IMR-90 (cell line): ENCODE measurements at regions not wholly inside any gene's neighbourhood (a gene's known extent, or its start where the extent isn't known, plus 50 kb on each side); places are given as distances from the start of the nearest gene placed in this dataset.

Experiments
- ATAC-seq: fragments of 200-7000 bp; cut with Tn5 transposase; 2 replicates; pipeline ENCODE4 v1.9.1; 2020; ENCODE audit warnings: low read depth, mild to moderate bottlenecking, moderate library complexity
- BruUV-seq: library from RNA; stranded (reverse); fragments of 400-500 nt; replicated peaks from 2 replicates; lab custom pipeline; 2021; lab: Mats Ljungman, UMichigan
- CTCF ChIA-PET: fragments of 300-600 bp; formaldehyde crosslinking; extraction: SDS; loops from one replicate; lab custom pipeline; 2021; ENCODE audit warnings: antibody characterized with exemption; lab: Yijun Ruan, JAX
- POLR2A ChIA-PET: fragments of 300-600 bp; sonication (Branson Sonifier 250); formaldehyde crosslinking; loops from one replicate; lab custom pipeline; 2022; ENCODE audit warnings: antibody characterized with exemption; ENCODE audit not compliant: unreplicated experiment; lab: Charles Lee
- DNase-seq: peaks from one replicate; pipeline ENCODE4 v3.0.0; 2013
- H2AFZ ChIP-seq: replicated peaks from 2 replicates; pipeline ENCODE3; 2013; ENCODE audit warnings: low read length, mild to moderate bottlenecking; ENCODE audit not compliant: poor library complexity
- H2AK5ac ChIP-seq: 2 replicates; pipeline ENCODE4 v1.6.1; 2013; ENCODE audit warnings: low read depth, low read length, inconsistent platforms
- H2AK9ac ChIP-seq: replicated peaks from 2 replicates; pipeline ENCODE3; 2013; ENCODE audit warnings: mild to moderate bottlenecking, low read depth, low read length, moderate library complexity; ENCODE audit not compliant: poor library complexity
- H2BK120ac ChIP-seq: 2 replicates; pipeline ENCODE4 v1.6.1; 2013; ENCODE audit warnings: low read depth, low read length, inconsistent platforms
- H2BK15ac ChIP-seq: 3 replicates; pipeline ENCODE4 v1.6.1; 2013; ENCODE audit warnings: low read depth, low read length, inconsistent platforms
- H2BK20ac ChIP-seq: 2 replicates; pipeline ENCODE4 v1.6.1; 2013; ENCODE audit warnings: low read depth, mild to moderate bottlenecking, inconsistent platforms, low read length, moderate library complexity
- H2BK5ac ChIP-seq: 2 replicates; pipeline ENCODE4 v1.6.1; 2013; ENCODE audit warnings: mild to moderate bottlenecking, low read depth, low read length, inconsistent platforms; ENCODE audit not compliant: poor library complexity, severe bottlenecking
- H3K14ac ChIP-seq: replicated peaks from 2 replicates; pipeline ENCODE4 v1.6.1; 2013; ENCODE audit warnings: low read depth, low read length, inconsistent platforms
- H3K18ac ChIP-seq: 2 replicates; pipeline ENCODE4 v1.6.1; 2013; ENCODE audit warnings: low read depth, low read length, control low read depth
- H3K23ac ChIP-seq: 2 replicates; pipeline ENCODE4 v1.6.1; 2013; ENCODE audit warnings: low read depth, low read length, inconsistent platforms
- H3K27ac ChIP-seq: 2 replicates; pipeline ENCODE4 v1.5.1; 2013; ENCODE audit warnings: mild to moderate bottlenecking, control low read depth, low read length; ENCODE audit not compliant: insufficient read depth
- H3K27me3 ChIP-seq: 2 replicates; pipeline ENCODE4 v1.6.1; 2013; ENCODE audit warnings: low read length; ENCODE audit not compliant: control insufficient read depth, insufficient read depth
- H3K36me3 ChIP-seq: 2 replicates; pipeline ENCODE4 v1.6.1; 2013; ENCODE audit warnings: low read length, mixed read lengths; ENCODE audit not compliant: control insufficient read depth, insufficient read depth
- H3K4ac ChIP-seq: 2 replicates; pipeline ENCODE4 v1.6.1; 2013; ENCODE audit warnings: low read depth, low read length, inconsistent platforms
- H3K4me1 ChIP-seq: 2 replicates; pipeline ENCODE4 v1.6.1; 2013; ENCODE audit warnings: low read length, mixed read lengths; ENCODE audit not compliant: control insufficient read depth, insufficient read depth
- H3K4me2 ChIP-seq: 2 replicates; pipeline ENCODE4 v1.6.1; 2013; ENCODE audit warnings: low read depth, mild to moderate bottlenecking, control low read depth, low read length, moderate library complexity
- H3K4me3 ChIP-seq: 2 replicates; pipeline ENCODE4 v1.5.1; 2013; ENCODE audit warnings: low read depth, mild to moderate bottlenecking, control low read depth, low read length, moderate library complexity; ENCODE audit not compliant: insufficient read depth
- H3K56ac ChIP-seq: 2 replicates; pipeline ENCODE4 v1.6.1; 2013; ENCODE audit warnings: low read length, inconsistent platforms; ENCODE audit not compliant: insufficient read depth; ENCODE audit errors: extremely low read depth
- H3K79me1 ChIP-seq, 2 experiments: 2 replicates each; pipeline ENCODE4 v1.6.1; 2013; ENCODE audit warnings: low read length in 2 of 2, inconsistent platforms in 1 of 2, low read depth in 1 of 2
- H3K9ac ChIP-seq: 2 replicates; pipeline ENCODE4 v1.6.1; 2013; ENCODE audit warnings: low read depth, low read length, control low read depth
- H3K9me1 ChIP-seq: 2 replicates; pipeline ENCODE4 v1.6.1; 2013; ENCODE audit warnings: low read length, inconsistent platforms; ENCODE audit not compliant: insufficient read depth
- H3K9me3 ChIP-seq: 2 replicates; pipeline ENCODE4 v1.6.1; 2013; ENCODE audit warnings: low read length; ENCODE audit not compliant: control insufficient read depth, insufficient read depth
- H4K20me1 ChIP-seq: 2 replicates; pipeline ENCODE4 v1.6.1; 2013; ENCODE audit warnings: low read length, inconsistent platforms; ENCODE audit not compliant: insufficient read depth
- H4K5ac ChIP-seq: 2 replicates; pipeline ENCODE4 v1.6.1; 2013; ENCODE audit warnings: mild to moderate bottlenecking, low read depth, low read length, control low read depth
- H4K8ac ChIP-seq, 2 experiments: 2 replicates each; pipeline ENCODE4 v1.6.1; 2013; ENCODE audit warnings: low read depth in 2 of 2, low read length in 2 of 2, control low read depth in 1 of 2, inconsistent platforms in 1 of 2
- H4K91ac ChIP-seq: 2 replicates; pipeline ENCODE4 v1.6.1; 2013; ENCODE audit warnings: low read depth, low read length, inconsistent platforms; ENCODE audit not compliant: insufficient read depth
- CEBPB ChIP-seq: IDR thresholded peaks from 2 replicates; pipeline ENCODE4 v1.6.1; 2012; ENCODE audit warnings: low read depth, low read length, improper control_type of control experiment
- ELK1 ChIP-seq: fragments of 150-350 bp; IDR thresholded peaks from 2 replicates; pipeline ENCODE4 v1.6.1; 2016; ENCODE audit warnings: low read depth, mild to moderate bottlenecking, low read length, moderate library complexity, borderline replicate concordance
- FOS ChIP-seq: fragments of 150-350 bp; IDR thresholded peaks from 2 replicates; pipeline ENCODE4 v1.6.1; 2016; ENCODE audit warnings: low read depth, low read length
- MAZ ChIP-seq: IDR thresholded peaks from 2 replicates; pipeline ENCODE4 v1.6.1; 2012; ENCODE audit warnings: low read depth, mild to moderate bottlenecking, low read length, improper control_type of control experiment, moderate library complexity, borderline replicate concordance
- RAD21 ChIP-seq: IDR thresholded peaks from 2 replicates; pipeline ENCODE4 v1.6.1; 2012; ENCODE audit warnings: low read length, improper control_type of control experiment
- RCOR1 ChIP-seq: IDR thresholded peaks from 2 replicates; pipeline ENCODE4 v1.6.1; 2012; ENCODE audit warnings: mild to moderate bottlenecking, low read length, improper control_type of control experiment; ENCODE audit not compliant: insufficient replicate concordance
- RFX5 ChIP-seq: IDR thresholded peaks from 2 replicates; pipeline ENCODE4 v1.8.0; 2012; ENCODE audit warnings: low read depth, mild to moderate bottlenecking, low read length, moderate library complexity
- USF2 ChIP-seq: fragments of 150-350 bp; IDR thresholded peaks from 2 replicates; pipeline ENCODE4 v1.6.1; 2017; ENCODE audit warnings: mild to moderate bottlenecking, antibody characterized with exemption, low read length, low read depth
- WGBS, 2 experiments: methylation state at CpG; one replicate each; pipeline versions ENCODE4 v1.1.5 to v1.1.7; 2013; ENCODE audit warnings: missing lambda C conversion rate in 2 of 2; ENCODE audit not compliant: insufficient read length in 1 of 2; ENCODE audit errors: extremely low coverage in 2 of 2; 5-methylcytosine and 5-hydroxymethylcytosine counted together
- dilution Hi-C: fragments of 300-500 bp; cut with HindIII; formaldehyde crosslinking; loops from one replicate; pipeline ENCODE4 v1.14.3; 2018; ENCODE audit warnings: low sequenced_read_pairs; ENCODE audit not compliant: unreplicated experiment
- in situ Hi-C: fragments of 300-500 bp; cut with MboI; formaldehyde crosslinking; loops from 3 replicates; pipeline ENCODE4 v1.14.3; 2019; ENCODE audit warnings: low sequenced_read_pairs, inconsistent platforms, mixed read lengths
- intact Hi-C: fragments of 100-400 bp; cut with micrococcal nuclease; formaldehyde crosslinking; loops from 2 replicates; pipeline ENCODE4 v1.10.0; 2022
- TF ChIP-seq, protein P1 (sequence below): conservative IDR thresholded peaks from 2 replicates; pipeline ENCODE4 v1.5.1; 2012; ENCODE audit warnings: mild to moderate bottlenecking, low read depth, low read length, improper control_type of control experiment

- Histone ChIP-seq H3K27me3 (peaks cover 10% of the 10 kb centered on the region), H3K4me3 (no peak overlapping the region), H2AFZ (no peak overlapping the region), H2BK20ac (no peak overlapping the region), H3K56ac (no peak overlapping the region), H2AK9ac (no peak overlapping the region), H2BK15ac (no peak overlapping the region), H3K9me3 (no peaks in the 10 kb centered on the region), H3K9me1 (no peaks in the 10 kb centered on the region), H4K20me1 (no peaks in the 10 kb centered on the region), H3K9ac (no peak overlapping the region), H3K4me2 (no peak overlapping the region), H3K23ac (no peak overlapping the region), H2AK5ac (no peak overlapping the region), H3K4ac (no peak overlapping the region), H3K4me1 (no peaks in the 10 kb centered on the region), H3K27ac (no peak overlapping the region), H3K18ac (no peak overlapping the region), H3K36me3 (no peaks in the 10 kb centered on the region), H2BK5ac (no peak overlapping the region), H4K5ac (no peak overlapping the region), H3K14ac (no peak overlapping the region), H4K91ac (no peak overlapping the region), H3K79me1 (no peaks in the 10 kb centered on the region), H2BK120ac (no peak overlapping the region), H4K8ac (no peak overlapping the region)
- CTCF ChIA-PET = no interaction called here
- intact Hi-C loops = no loop called here
- BruUV-seq = no TSS peak
- POLR2A ChIA-PET = no interaction called here
- in situ Hi-C loops = no loop called here
- DNase-seq (no peak), ATAC-seq (no peak)
- TF ChIP-seq RAD21 (peak; percentile 26), FOS (no peak), ELK1 (no peak), RFX5 (no peak), USF2 (no peak), CEBPB (no peak), MAZ (no peak), RCOR1 (no peak)
- TF ChIP-seq, protein P1, sequence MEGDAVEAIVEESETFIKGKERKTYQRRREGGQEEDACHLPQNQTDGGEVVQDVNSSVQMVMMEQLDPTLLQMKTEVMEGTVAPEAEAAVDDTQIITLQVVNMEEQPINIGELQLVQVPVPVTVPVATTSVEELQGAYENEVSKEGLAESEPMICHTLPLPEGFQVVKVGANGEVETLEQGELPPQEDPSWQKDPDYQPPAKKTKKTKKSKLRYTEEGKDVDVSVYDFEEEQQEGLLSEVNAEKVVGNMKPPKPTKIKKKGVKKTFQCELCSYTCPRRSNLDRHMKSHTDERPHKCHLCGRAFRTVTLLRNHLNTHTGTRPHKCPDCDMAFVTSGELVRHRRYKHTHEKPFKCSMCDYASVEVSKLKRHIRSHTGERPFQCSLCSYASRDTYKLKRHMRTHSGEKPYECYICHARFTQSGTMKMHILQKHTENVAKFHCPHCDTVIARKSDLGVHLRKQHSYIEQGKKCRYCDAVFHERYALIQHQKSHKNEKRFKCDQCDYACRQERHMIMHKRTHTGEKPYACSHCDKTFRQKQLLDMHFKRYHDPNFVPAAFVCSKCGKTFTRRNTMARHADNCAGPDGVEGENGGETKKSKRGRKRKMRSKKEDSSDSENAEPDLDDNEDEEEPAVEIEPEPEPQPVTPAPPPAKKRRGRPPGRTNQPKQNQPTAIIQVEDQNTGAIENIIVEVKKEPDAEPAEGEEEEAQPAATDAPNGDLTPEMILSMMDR = 0 out of 2 replicates have a peak, but pooled peaks have one; percentile 13
- no CpG with 5 or more reads among the region's 1 CpG for WGBS, 2 experiments
- dilution Hi-C loops = no loop called here
Measured at GRCh38 chr5:66239034-66239433, 94.9 kb downstream of the SREK1 start.
